ENCODE measurements at regions not wholly inside any gene's neighbourhood (a gene's known extent, or its start where the extent isn't known, plus 50 kb on each side); places are given as distances from the start of the nearest gene placed in this dataset.
A peak's percentile ranks its signal among the peaks of the same experiment; 100 is the strongest.

- Mint-ChIP-seq H3K27me3 (ENCODE audit: low read depth) (no peaks in the 10 kb centered on the region), H3K36me3 (ENCODE audit: low read depth) (peaks cover 4% of the 10 kb centered on the region), H3K27ac (no peak overlapping the region), H3K4me3 (no peak overlapping the region), H3K4me1 (ENCODE audit: low read depth) (peaks cover 22% of the 10 kb centered on the region), H3K9me3 (no peaks in the 10 kb centered on the region)
Observed at GRCh38 chr13:40179445-40180281, 486.8 kb downstream of the FOXO1 start.

- Mint-ChIP-seq H3K9me3 (no peaks in the 10 kb centered on the region), H3K36me3 (ENCODE audit: low read depth) (peaks cover 4% of the 10 kb centered on the region), H3K27me3 (ENCODE audit: low read depth) (no peaks in the 10 kb centered on the region), H3K27ac (no peak overlapping the region), H3K4me1 (ENCODE audit: low read depth) (peaks cover 29% of the 10 kb centered on the region), H3K4me3 (no peak overlapping the region)
Observed at GRCh38 chr13:40180776-40181175, 485.7 kb downstream of the FOXO1 start.

DNA sequence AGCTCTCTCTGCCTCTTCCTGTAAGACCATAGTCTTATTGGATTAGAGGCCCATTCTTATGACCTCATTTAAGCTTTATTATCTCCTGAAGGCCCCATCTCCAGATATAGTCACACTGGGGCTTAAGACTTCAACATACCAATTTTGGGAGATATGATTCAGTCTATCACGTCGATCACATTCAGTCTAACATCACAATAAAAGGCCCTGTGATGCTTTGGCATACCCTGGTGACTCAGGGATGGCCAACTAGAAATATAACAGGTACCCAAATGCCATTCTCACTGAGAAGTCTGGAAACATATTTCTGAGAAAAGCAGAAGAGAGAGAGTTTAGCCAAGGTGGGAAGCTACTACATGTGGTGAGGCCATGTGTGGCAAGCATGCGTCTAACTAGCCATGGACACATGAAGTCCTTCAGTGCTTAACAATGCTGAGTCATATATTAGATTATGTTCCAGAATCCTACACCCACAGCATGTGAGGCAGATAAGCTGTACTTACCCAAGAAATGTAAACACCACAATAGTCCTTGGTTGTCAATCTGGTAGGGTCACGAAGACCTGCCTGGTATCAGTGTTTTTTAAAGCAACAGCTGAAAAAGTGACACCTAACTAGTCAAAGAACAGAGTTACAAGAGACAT, 485.1 kb downstream of the FOXO1 start:
- no peak overlapping the region for H3K27ac Mint-ChIP-seq
- H3K4me1 Mint-ChIP-seq (ENCODE audit: low read depth) = peaks cover 32% of the 10 kb centered on the region
- H3K36me3 Mint-ChIP-seq (ENCODE audit: low read depth) = peaks cover 4% of the 10 kb centered on the region
- H3K9me3 Mint-ChIP-seq = no peaks in the 10 kb centered on the region
- no peaks in the 10 kb centered on the region for H3K27me3 Mint-ChIP-seq (ENCODE audit: low read depth)
- no peak overlapping the region for H3K4me3 Mint-ChIP-seq

GRCh38 chr13:40182591-40182990, 483.9 kb downstream of the FOXO1 start:
- Mint-ChIP-seq H3K4me1 (ENCODE audit: low read depth) (peaks cover 44% of the 10 kb centered on the region), H3K27me3 (ENCODE audit: low read depth) (no peaks in the 10 kb centered on the region), H3K36me3 (ENCODE audit: low read depth) (peaks cover 4% of the 10 kb centered on the region), H3K9me3 (no peaks in the 10 kb centered on the region), H3K4me3 (no peak overlapping the region), H3K27ac (no peak overlapping the region)

DNA sequence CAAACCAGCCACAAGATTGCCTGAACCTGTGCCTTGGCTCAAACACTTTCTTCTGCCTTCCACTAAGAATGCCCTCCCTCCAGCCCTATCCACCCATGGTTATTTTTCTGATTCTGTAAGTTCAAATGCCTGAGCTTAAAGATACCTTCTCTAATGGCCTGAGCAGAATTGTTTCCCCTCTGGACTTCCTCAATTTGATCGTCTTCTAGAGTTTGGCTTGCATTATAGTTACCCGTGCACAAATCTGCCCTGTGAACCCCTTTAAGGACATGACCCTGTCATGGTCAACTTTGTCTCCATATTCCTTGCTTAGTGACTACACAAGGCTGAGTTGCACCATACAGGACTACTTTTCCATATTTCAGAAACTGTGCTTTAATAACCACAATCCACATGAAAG, 481.0 kb downstream of the FOXO1 start:
- Mint-ChIP-seq H3K36me3 (ENCODE audit: low read depth) (peaks cover 4% of the 10 kb centered on the region), H3K9me3 (no peaks in the 10 kb centered on the region), H3K27ac (no peak overlapping the region), H3K27me3 (ENCODE audit: low read depth) (no peaks in the 10 kb centered on the region), H3K4me3 (no peak overlapping the region), H3K4me1 (ENCODE audit: low read depth) (peaks cover 61% of the 10 kb centered on the region)

GRCh38 chr13:40186041-40186440, 480.4 kb downstream of the FOXO1 start:
- H3K27me3 Mint-ChIP-seq (ENCODE audit: low read depth) = no peaks in the 10 kb centered on the region
- peak overlapping the region; percentile 94 for H3K27ac Mint-ChIP-seq
- peak overlapping the region; percentile 48 for H3K4me3 Mint-ChIP-seq
- H3K4me1 Mint-ChIP-seq (ENCODE audit: low read depth) = peaks cover 67% of the 10 kb centered on the region
- peaks cover 9% of the 10 kb centered on the region for H3K36me3 Mint-ChIP-seq (ENCODE audit: low read depth)
- no peaks in the 10 kb centered on the region for H3K9me3 Mint-ChIP-seq

- H3K4me1 Mint-ChIP-seq (ENCODE audit: low read depth) = peaks cover 75% of the 10 kb centered on the region
- no peaks in the 10 kb centered on the region for H3K27me3 Mint-ChIP-seq (ENCODE audit: low read depth)
- H3K4me3 Mint-ChIP-seq = peak overlapping the region; percentile 60
- H3K27ac Mint-ChIP-seq = peak overlapping the region; percentile 94
- H3K9me3 Mint-ChIP-seq = no peaks in the 10 kb centered on the region
- H3K36me3 Mint-ChIP-seq (ENCODE audit: low read depth) = peaks cover 9% of the 10 kb centered on the region
Observed at GRCh38 chr13:40186626-40187323, 479.7 kb downstream of the FOXO1 start.

- H3K36me3 Mint-ChIP-seq (ENCODE audit: low read depth) = peaks cover 9% of the 10 kb centered on the region
- no peaks in the 10 kb centered on the region for H3K27me3 Mint-ChIP-seq (ENCODE audit: low read depth)
- peak overlapping the region; percentile 76 for H3K4me3 Mint-ChIP-seq
- no peaks in the 10 kb centered on the region for H3K9me3 Mint-ChIP-seq
- H3K27ac Mint-ChIP-seq = peak overlapping the region; percentile 94
- peaks cover 77% of the 10 kb centered on the region for H3K4me1 Mint-ChIP-seq (ENCODE audit: low read depth)
Observed at GRCh38 chr13:40187324-40187795, 479.1 kb downstream of the FOXO1 start.

GRCh38 chr13:40187841-40188591, 478.4 kb downstream of the FOXO1 start:
- H3K9me3 Mint-ChIP-seq = no peaks in the 10 kb centered on the region
- H3K4me3 Mint-ChIP-seq = peak overlapping the region; percentile 76
- H3K27ac Mint-ChIP-seq = peak overlapping the region; percentile 94
- no peaks in the 10 kb centered on the region for H3K27me3 Mint-ChIP-seq (ENCODE audit: low read depth)
- H3K36me3 Mint-ChIP-seq (ENCODE audit: low read depth) = peaks cover 9% of the 10 kb centered on the region
- H3K4me1 Mint-ChIP-seq (ENCODE audit: low read depth) = peaks cover 74% of the 10 kb centered on the region

DNA sequence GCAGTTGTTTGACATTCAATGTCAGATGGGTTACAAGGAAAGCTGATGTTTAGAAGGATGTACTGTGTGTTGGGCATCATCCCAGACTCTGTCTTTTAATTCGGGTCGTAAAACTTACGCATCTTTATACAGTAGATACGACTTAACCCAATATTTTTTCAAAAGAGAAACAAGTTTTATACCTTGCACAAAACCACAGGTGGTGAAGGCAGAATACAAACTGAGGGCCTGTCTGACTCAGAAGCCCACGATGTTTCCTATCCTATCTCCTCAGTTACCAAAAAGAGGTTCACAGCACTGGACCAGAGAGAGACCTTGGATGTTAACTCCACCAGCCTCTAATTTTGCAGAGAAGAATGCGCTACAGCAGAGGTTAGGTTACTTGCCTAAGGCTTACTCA, 477.0 kb downstream of the FOXO1 start:
- no peaks in the 10 kb centered on the region for H3K9me3 Mint-ChIP-seq
- peak overlapping the region; percentile 94 for H3K27ac Mint-ChIP-seq
- H3K4me1 Mint-ChIP-seq (ENCODE audit: low read depth) = peaks cover 69% of the 10 kb centered on the region
- H3K4me3 Mint-ChIP-seq = peak overlapping the region; percentile 36
- H3K27me3 Mint-ChIP-seq (ENCODE audit: low read depth) = no peaks in the 10 kb centered on the region
- H3K36me3 Mint-ChIP-seq (ENCODE audit: low read depth) = peaks cover 5% of the 10 kb centered on the region

- peaks cover 5% of the 10 kb centered on the region for H3K36me3 Mint-ChIP-seq (ENCODE audit: low read depth)
- H3K4me3 Mint-ChIP-seq = peak overlapping the region; percentile 49
- peaks cover 3% of the 10 kb centered on the region for H3K27me3 Mint-ChIP-seq (ENCODE audit: low read depth)
- H3K9me3 Mint-ChIP-seq = no peaks in the 10 kb centered on the region
- peaks cover 68% of the 10 kb centered on the region for H3K4me1 Mint-ChIP-seq (ENCODE audit: low read depth)
- peak overlapping the region; percentile 94 for H3K27ac Mint-ChIP-seq
Observed at GRCh38 chr13:40189898-40190630, 476.4 kb downstream of the FOXO1 start.

GRCh38 chr13:40190641-40191100, 475.8 kb downstream of the FOXO1 start:
- peaks cover 5% of the 10 kb centered on the region for H3K36me3 Mint-ChIP-seq (ENCODE audit: low read depth)
- peaks cover 62% of the 10 kb centered on the region for H3K4me1 Mint-ChIP-seq (ENCODE audit: low read depth)
- H3K4me3 Mint-ChIP-seq = peak overlapping the region; percentile 49
- H3K27me3 Mint-ChIP-seq (ENCODE audit: low read depth) = peaks cover 3% of the 10 kb centered on the region
- peak overlapping the region; percentile 94 for H3K27ac Mint-ChIP-seq
- no peaks in the 10 kb centered on the region for H3K9me3 Mint-ChIP-seq

DNA sequence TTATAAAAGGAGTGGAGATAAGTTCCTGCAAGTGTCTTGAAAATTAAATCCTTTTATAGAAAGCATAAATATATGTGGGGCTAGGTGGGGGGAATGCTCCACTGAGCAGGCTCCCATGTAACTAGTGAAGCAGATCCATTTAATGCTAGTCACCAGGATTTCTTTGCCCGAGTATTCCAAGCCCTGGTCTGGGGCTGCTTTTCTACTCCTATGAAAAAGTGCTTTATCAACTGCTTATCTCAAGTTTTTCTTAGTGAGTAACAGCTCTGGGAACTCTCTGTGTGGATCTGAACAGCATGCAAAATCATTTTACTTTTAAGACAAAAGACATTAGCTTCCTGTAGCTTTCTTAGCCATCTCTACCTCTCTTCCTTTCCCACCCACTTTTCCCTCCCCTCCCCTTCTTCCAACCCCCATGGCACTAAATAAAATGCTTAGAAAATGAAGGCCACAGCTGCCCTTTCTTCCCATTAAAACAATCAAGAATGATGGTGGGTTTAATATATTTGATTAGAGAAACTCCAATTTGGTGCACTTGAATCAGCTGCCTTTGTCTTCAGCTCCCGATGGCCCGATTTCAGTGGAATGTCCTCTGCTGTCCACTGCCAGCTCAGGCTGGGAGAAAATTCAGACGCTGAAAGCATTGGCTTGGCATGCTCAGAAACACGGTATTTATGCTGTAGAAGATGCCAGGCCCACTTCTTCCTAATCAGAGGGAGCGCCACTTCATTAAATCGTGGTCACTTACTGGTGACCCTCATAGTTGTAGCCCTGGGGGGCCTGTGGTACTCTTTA, 475.1 kb downstream of the FOXO1 start:
- no peak overlapping the region for H3K4me3 Mint-ChIP-seq
- H3K9me3 Mint-ChIP-seq = no peaks in the 10 kb centered on the region
- H3K4me1 Mint-ChIP-seq (ENCODE audit: low read depth) = peaks cover 57% of the 10 kb centered on the region
- peaks cover 3% of the 10 kb centered on the region for H3K27me3 Mint-ChIP-seq (ENCODE audit: low read depth)
- peaks cover 5% of the 10 kb centered on the region for H3K36me3 Mint-ChIP-seq (ENCODE audit: low read depth)
- peak overlapping the region; percentile 94 for H3K27ac Mint-ChIP-seq

Measured in T-helper 1 cell treated with Interleukin-12 subunit alpha and Interleukin-12 subunit beta and Interleukin-4 antibody, amounts not matched to agents 30 μg/mL and 1 μg/mL, for 36 hours (primary cell).